A673 (cell line): ENCODE measurements at regions not wholly inside any gene's neighbourhood (a gene's known extent, or its start where the extent isn't known, plus 50 kb on each side); places are given as distances from the start of the nearest gene placed in this dataset.

Experiments used
- BruUV-seq: library from RNA; stranded (reverse); fragments of 400-500 nt; replicated peaks from 2 replicates; lab custom pipeline; 2021; lab: Mats Ljungman, UMichigan
- CTCF ChIA-PET: fragments of 300-600 bp; sonication (Branson Sonifier 250); formaldehyde crosslinking; loops from one replicate; lab custom pipeline; 2022; ENCODE audit warnings: antibody characterized with exemption; lab: Charles Lee
- POLR2A ChIA-PET: fragments of 300-600 bp; sonication (Branson Sonifier 250); formaldehyde crosslinking; loops from one replicate; lab custom pipeline; 2022; ENCODE audit warnings: antibody characterized with exemption; ENCODE audit not compliant: low non-redundant PET; lab: Charles Lee
- DNase-seq: peaks from one replicate; pipeline ENCODE4 v3.0.0-alpha.2; 2015; ENCODE audit warnings: low spot score
- H3K27ac ChIP-seq: fragments of 200-600 bp; sonication (generic); 2 replicates; pipeline ENCODE4 v1.5.1; 2016; ENCODE audit warnings: mixed run types, low read depth, mild to moderate bottlenecking, mixed read lengths, antibody characterized with exemption, low read length; ENCODE audit not compliant: poor library complexity, severe bottlenecking
- H3K27me3 ChIP-seq: fragments of 200-600 bp; sonication (generic); replicated peaks from 2 replicates; pipeline ENCODE4 v1.6.1; 2017; ENCODE audit warnings: mixed run types, low read depth, mild to moderate bottlenecking, mixed read lengths, antibody characterized with exemption, low read length; ENCODE audit not compliant: insufficient read depth, poor library complexity
- H3K36me3 ChIP-seq: fragments of 200-600 bp; sonication (generic); 2 replicates; pipeline ENCODE4 v1.6.1; 2016; ENCODE audit warnings: mixed run types, mild to moderate bottlenecking, mixed read lengths, antibody characterized with exemption, low read length; ENCODE audit not compliant: insufficient read depth, poor library complexity, severe bottlenecking
- H3K4me1 ChIP-seq: fragments of 200-600 bp; sonication (generic); 2 replicates; pipeline ENCODE4 v1.6.1; 2017; ENCODE audit warnings: mixed run types, mild to moderate bottlenecking, mixed read lengths, antibody characterized with exemption, low read length; ENCODE audit not compliant: insufficient read depth, poor library complexity, severe bottlenecking
- H3K4me3 ChIP-seq: fragments of 200-600 bp; sonication (generic); 2 replicates; pipeline ENCODE4 v1.5.1; 2016; ENCODE audit warnings: low read depth, mixed run types, mild to moderate bottlenecking, mixed read lengths, low read length; ENCODE audit not compliant: poor library complexity, severe bottlenecking
- H3K9me3 ChIP-seq: fragments of 200-600 bp; sonication (generic); 2 replicates; pipeline ENCODE4 v1.6.1; 2016; ENCODE audit warnings: mixed run types, low read depth, mild to moderate bottlenecking, mixed read lengths, antibody characterized with exemption, low read length; ENCODE audit not compliant: poor library complexity, severe bottlenecking
- EZH2 ChIP-seq: fragments of 200-600 bp; sonication (generic); IDR thresholded peaks from 2 replicates; pipeline ENCODE4 v1.6.1; 2017; ENCODE audit warnings: borderline replicate concordance, low read depth, mild to moderate bottlenecking, mixed read lengths, antibody characterized with exemption, low read length; ENCODE audit not compliant: poor library complexity, severe bottlenecking
- intact Hi-C: fragments of 100-400 bp; cut with micrococcal nuclease; formaldehyde crosslinking; loops from one replicate; pipeline ENCODE4 v1.10.0; 2022; ENCODE audit not compliant: unreplicated experiment
- TF ChIP-seq, protein P1 (sequence below): fragments of 300-800, 200-600 bp; sonication (generic); conservative IDR thresholded peaks from 2 replicates; pipeline ENCODE4 v1.5.1; 2017; ENCODE audit warnings: low read depth, mild to moderate bottlenecking, antibody characterized with exemption, low read length, moderate library complexity, mixed read lengths

DNA sequence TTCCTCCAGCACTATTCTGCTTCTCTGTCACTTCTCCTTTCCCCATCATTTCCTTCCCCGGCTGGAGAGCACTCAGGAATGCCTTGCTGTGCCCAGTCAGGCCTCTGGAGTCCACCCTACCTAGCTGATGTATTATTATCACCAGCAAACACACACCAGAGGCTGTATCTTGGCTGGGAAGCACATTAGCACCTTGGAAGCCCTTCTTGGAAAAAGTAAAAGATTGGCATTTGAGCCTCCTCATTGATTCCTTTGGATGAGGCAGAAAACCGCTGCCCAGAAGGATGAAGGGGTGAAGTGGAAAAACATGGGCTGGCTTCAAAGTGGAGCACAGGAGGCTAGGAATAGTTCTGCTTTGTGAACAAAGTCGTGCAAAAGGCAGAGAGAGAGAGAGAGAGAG lies 244.3 kb downstream of the RPLP1 start:
- H3K27ac ChIP-seq, result no peak overlapping the region
- H3K4me3 ChIP-seq, result no peak overlapping the region
- ChIA-PET CTCF (interaction anchor here (0.6 kb wide), 1 partner anchor 755 kb away, joined by 3 read pairs; no protein-coding TSS in a partner anchor), POLR2A (no interaction called here)
- no peaks in the 10 kb centered on the region for H3K4me1 ChIP-seq
- DNase-seq, result no peak
- H3K9me3 ChIP-seq, result no peaks in the 10 kb centered on the region
- no peak for TF ChIP-seq EZH2
- TF ChIP-seq, protein P1, sequence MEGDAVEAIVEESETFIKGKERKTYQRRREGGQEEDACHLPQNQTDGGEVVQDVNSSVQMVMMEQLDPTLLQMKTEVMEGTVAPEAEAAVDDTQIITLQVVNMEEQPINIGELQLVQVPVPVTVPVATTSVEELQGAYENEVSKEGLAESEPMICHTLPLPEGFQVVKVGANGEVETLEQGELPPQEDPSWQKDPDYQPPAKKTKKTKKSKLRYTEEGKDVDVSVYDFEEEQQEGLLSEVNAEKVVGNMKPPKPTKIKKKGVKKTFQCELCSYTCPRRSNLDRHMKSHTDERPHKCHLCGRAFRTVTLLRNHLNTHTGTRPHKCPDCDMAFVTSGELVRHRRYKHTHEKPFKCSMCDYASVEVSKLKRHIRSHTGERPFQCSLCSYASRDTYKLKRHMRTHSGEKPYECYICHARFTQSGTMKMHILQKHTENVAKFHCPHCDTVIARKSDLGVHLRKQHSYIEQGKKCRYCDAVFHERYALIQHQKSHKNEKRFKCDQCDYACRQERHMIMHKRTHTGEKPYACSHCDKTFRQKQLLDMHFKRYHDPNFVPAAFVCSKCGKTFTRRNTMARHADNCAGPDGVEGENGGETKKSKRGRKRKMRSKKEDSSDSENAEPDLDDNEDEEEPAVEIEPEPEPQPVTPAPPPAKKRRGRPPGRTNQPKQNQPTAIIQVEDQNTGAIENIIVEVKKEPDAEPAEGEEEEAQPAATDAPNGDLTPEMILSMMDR, result no peak
- BruUV-seq, result no TSS peak
- no peaks in the 10 kb centered on the region for H3K36me3 ChIP-seq
- intact Hi-C loops, result no loop called here
- H3K27me3 ChIP-seq, result no peaks in the 10 kb centered on the region

- no peaks in the 10 kb centered on the region for H3K27me3 ChIP-seq
- peak; percentile 6 for DNase-seq
- BruUV-seq, result no TSS peak
- no peaks in the 10 kb centered on the region for H3K4me1 ChIP-seq
- H3K9me3 ChIP-seq, result no peaks in the 10 kb centered on the region
- CTCF ChIA-PET, result no interaction called here
- intact Hi-C loops, result no loop called here
- H3K36me3 ChIP-seq, result no peaks in the 10 kb centered on the region
- POLR2A ChIA-PET, result no interaction called here
- H3K27ac ChIP-seq, result no peak overlapping the region
- H3K4me3 ChIP-seq, result no peak overlapping the region
- TF ChIP-seq, protein P1, result no peak
- TF ChIP-seq EZH2, result no peak
Measured at GRCh38 chr15:69697916-69698315, 245.3 kb downstream of the RPLP1 start.

DNA sequence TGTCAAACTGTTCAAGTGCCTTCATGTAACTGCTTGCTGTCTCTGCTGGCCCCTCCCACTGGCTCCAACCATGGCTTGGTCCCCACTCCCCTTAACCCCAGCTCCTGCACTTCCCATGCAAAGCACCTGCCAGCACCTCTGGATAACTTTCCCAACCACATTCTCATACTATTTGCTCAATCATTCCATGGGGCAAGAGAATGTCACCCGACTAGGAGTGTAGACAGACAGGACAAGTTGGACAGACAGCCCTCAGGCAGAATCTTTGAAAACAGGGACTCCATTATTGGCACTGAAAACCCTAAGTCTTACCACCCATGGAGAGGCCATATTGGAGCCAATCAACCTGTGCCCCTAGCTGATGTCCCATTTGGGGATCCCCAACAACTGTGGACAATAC lies 246.5 kb downstream of the RPLP1 start:
- TF ChIP-seq, protein P1, result no peak
- no peak for TF ChIP-seq EZH2
- no peaks in the 10 kb centered on the region for H3K4me1 ChIP-seq
- H3K4me3 ChIP-seq, result no peak overlapping the region
- H3K36me3 ChIP-seq, result no peaks in the 10 kb centered on the region
- no TSS peak for BruUV-seq
- no peak overlapping the region for H3K27ac ChIP-seq
- intact Hi-C loops, result no loop called here
- H3K27me3 ChIP-seq, result no peaks in the 10 kb centered on the region
- ChIA-PET CTCF (no interaction called here), POLR2A (no interaction called here)
- H3K9me3 ChIP-seq, result no peaks in the 10 kb centered on the region
- DNase-seq, result no peak
